Keratinocyte (primary cell): ENCODE measurements at regions not wholly inside any gene's neighbourhood (a gene's known extent, or its start where the extent isn't known, plus 50 kb on each side); places are given as distances from the start of the nearest gene placed in this dataset.

Experiments used
- DNase-seq: peaks from one replicate; pipeline ENCODE4 v3.0.0-alpha.2; 2011; ENCODE audit warnings: low read depth, missing footprints, low spot score
- FAIRE-seq: peaks from 2 replicates; lab custom pipeline; 2011; peaks lifted over from hg19 to GRCh38; lab: Jason Lieb, UNC
- H2AFZ ChIP-seq: 2 replicates; pipeline ENCODE4 v1.6.0; 2012; ENCODE audit warnings: low read length, control low read depth, inconsistent platforms; ENCODE audit not compliant: control insufficient read depth
- H3K27ac ChIP-seq: 2 replicates; pipeline ENCODE4 v1.5.1; 2011; ENCODE audit warnings: low read length; ENCODE audit not compliant: control insufficient read depth, insufficient read depth
- H3K27me3 ChIP-seq: 3 replicates; pipeline ENCODE4 v1.6.0; 2011; ENCODE audit warnings: low read length; ENCODE audit not compliant: control insufficient read depth, insufficient read depth; ENCODE audit errors: extremely low read depth
- H3K36me3 ChIP-seq, 2 experiments: 2 replicates in 1 of 2; 3 replicates in 1 of 2; pipeline ENCODE4 v1.5.1; 2011; ENCODE audit warnings: low read length in 2 of 2, mild to moderate bottlenecking in 1 of 2; ENCODE audit not compliant: control insufficient read depth in 2 of 2, insufficient read depth in 2 of 2; ENCODE audit errors: extremely low read depth in 1 of 2
- H3K4me1 ChIP-seq: 3 replicates; pipeline ENCODE4 v1.5.1; 2011; ENCODE audit warnings: low read length; ENCODE audit not compliant: control insufficient read depth, insufficient read depth; ENCODE audit errors: extremely low read depth
- H3K4me2 ChIP-seq: 3 replicates; pipeline ENCODE4 v1.6.0; 2011; ENCODE audit warnings: low read depth, low read length; ENCODE audit not compliant: control insufficient read depth, insufficient read depth; ENCODE audit errors: extremely low read depth
- H3K4me3 ChIP-seq, 3 experiments: fragments of 200-600 bp in 1 of 3; sonication (generic) in 1 of 3; 2 replicates in 2 of 3; 3 replicates in 1 of 3; pipeline ENCODE4 v1.5.1; 2011 to 2016; ENCODE audit warnings: low read length in 3 of 3, mild to moderate bottlenecking in 3 of 3, control low read depth in 2 of 3, inconsistent platforms in 1 of 3, low read depth in 1 of 3, mixed read lengths in 1 of 3, mixed run types in 1 of 3, moderate library complexity in 1 of 3; ENCODE audit not compliant: control insufficient read depth in 2 of 3, insufficient read depth in 2 of 3; ENCODE audit errors: extremely low read depth in 1 of 3
- H3K79me2 ChIP-seq: 2 replicates; pipeline ENCODE4 v1.6.0; 2012; ENCODE audit warnings: low read length; ENCODE audit not compliant: control insufficient read depth, insufficient read depth
- H3K9ac ChIP-seq: 3 replicates; pipeline ENCODE4 v1.6.0; 2011; ENCODE audit warnings: low read length; ENCODE audit not compliant: control insufficient read depth, insufficient read depth; ENCODE audit errors: extremely low read depth
- H3K9me1 ChIP-seq: 3 replicates; pipeline ENCODE4 v1.6.0; 2011; ENCODE audit warnings: low read length; ENCODE audit not compliant: control insufficient read depth, insufficient read depth; ENCODE audit errors: extremely low read depth
- H3K9me3 ChIP-seq: 2 replicates; pipeline ENCODE4 v1.5.1; 2012; ENCODE audit warnings: low read depth, low read length; ENCODE audit not compliant: control insufficient read depth
- H4K20me1 ChIP-seq: 3 replicates; pipeline ENCODE4 v1.6.0; 2011; ENCODE audit warnings: low read length; ENCODE audit not compliant: control insufficient read depth, insufficient read depth; ENCODE audit errors: extremely low read depth
- CTCF ChIP-seq, 3 experiments: IDR thresholded peaks in 1 of 3; conservative IDR thresholded peaks in 1 of 3; optimal IDR thresholded peaks in 1 of 3; 2 replicates in 2 of 3; 3 replicates in 1 of 3; pipeline versions ENCODE3 to v1.5.1; 2011; ENCODE audit warnings: low read length in 3 of 3, mild to moderate bottlenecking in 3 of 3, moderate library complexity in 2 of 3, control low read depth in 1 of 3, inconsistent platforms in 1 of 3; ENCODE audit not compliant: insufficient read depth in 2 of 3; ENCODE audit errors: extremely low read depth in 1 of 3
- EZH2 ChIP-seq: IDR thresholded peaks from one replicate; pipeline ENCODE4 v1.6.1; 2012; ENCODE audit warnings: inconsistent platforms, mild to moderate bottlenecking, low read length, moderate library complexity
- dilution Hi-C: fragments of 300-500 bp; cut with MboI; formaldehyde crosslinking; loops from one replicate; pipeline ENCODE4 v1.7.0; 2020; ENCODE audit warnings: low sequenced_read_pairs; ENCODE audit not compliant: extremely low pct_ligation_motif_present

GRCh38 chr9:82524407-82524806 lies 535.8 kb downstream of the SPATA31D1 start:
- no peaks in the 10 kb centered on the region for H3K4me1 ChIP-seq
- no peak overlapping the region for H3K4me2 ChIP-seq
- no peaks in the 10 kb centered on the region for H3K9me3 ChIP-seq
- TF ChIP-seq EZH2 (no peak), CTCF (optimal IDR thresholded peaks at IDR 0.05 in 1 of 3, IDR thresholded peaks at IDR 0.05 in 1 of 3, conservative IDR thresholded peaks at IDR 0.05 in 1 of 3; ENCODE audit: extremely low read depth in 1 of 3, insufficient read depth in 2 of 3, low read length in 3 of 3) (peak in 1 of 3 experiments; percentile 12)
- dilution Hi-C loops: no loop called here
- no peak overlapping the region for H2AFZ ChIP-seq
- H3K27me3 ChIP-seq: no peaks in the 10 kb centered on the region
- no peaks in the 10 kb centered on the region for H3K36me3 ChIP-seq
- H4K20me1 ChIP-seq: no peaks in the 10 kb centered on the region
- DNase-seq: no peak
- H3K27ac ChIP-seq: no peak overlapping the region
- H3K9me1 ChIP-seq: no peaks in the 10 kb centered on the region
- FAIRE-seq: no peak
- H3K4me3 ChIP-seq: no peak overlapping the region
- no peaks in the 10 kb centered on the region for H3K79me2 ChIP-seq
- H3K9ac ChIP-seq: no peak overlapping the region

- dilution Hi-C loops: no loop called here
- TF ChIP-seq EZH2 (no peak), CTCF (optimal IDR thresholded peaks at IDR 0.05 in 1 of 3, IDR thresholded peaks at IDR 0.05 in 1 of 3, conservative IDR thresholded peaks at IDR 0.05 in 1 of 3; ENCODE audit: extremely low read depth in 1 of 3, insufficient read depth in 2 of 3, low read length in 3 of 3) (no peak)
These were observed 536.4 kb downstream of the RASEF start for GRCh38 chr9:82526577-82526976.

More at GRCh38 chr9:82526577-82526976, 536.4 kb downstream of the RASEF start:
- Histone ChIP-seq H3K4me2 (no peak overlapping the region), H3K36me3 (no peaks in the 10 kb centered on the region), H3K27ac (no peak overlapping the region), H3K9ac (no peak overlapping the region), H3K4me3 (no peak overlapping the region), H3K4me1 (no peaks in the 10 kb centered on the region), H3K79me2 (no peaks in the 10 kb centered on the region), H3K9me1 (no peaks in the 10 kb centered on the region), H2AFZ (no peak overlapping the region), H4K20me1 (no peaks in the 10 kb centered on the region), H3K27me3 (no peaks in the 10 kb centered on the region), H3K9me3 (no peaks in the 10 kb centered on the region)
- DNase-seq (no peak), FAIRE-seq (no peak)
